Neural progenitor cell (in vitro differentiated cells): ENCODE measurements at regions not wholly inside any gene's neighbourhood (a gene's known extent, or its start where the extent isn't known, plus 50 kb on each side); places are given as distances from the start of the nearest gene placed in this dataset.

Experiments used
- DNase-seq: peaks from one replicate; pipeline ENCODE4 v3.0.0-alpha.2; 2016; ENCODE audit warnings: low spot score
- H2AFZ ChIP-seq: fragments of 200-600 bp; sonication (generic); replicated peaks from 2 replicates; pipeline ENCODE4 v1.6.1; 2016; ENCODE audit warnings: antibody characterized with exemption
- H3F3A ChIP-seq: fragments of 200-600 bp; sonication (generic); 2 replicates; pipeline ENCODE4 v1.6.1; 2016; ENCODE audit warnings: antibody characterized with exemption, low read depth
- H3K27ac ChIP-seq: fragments of 200-600 bp; sonication (generic); 2 replicates; pipeline ENCODE4 v1.5.1; 2016; ENCODE audit warnings: mild to moderate bottlenecking
- H3K27me3 ChIP-seq: fragments of 200-600 bp; sonication (generic); 2 replicates; pipeline ENCODE4 v1.6.1; 2016; ENCODE audit warnings: mild to moderate bottlenecking, moderate library complexity
- H3K36me3 ChIP-seq: fragments of 200-600 bp; sonication (generic); 2 replicates; pipeline ENCODE4 v1.5.1; 2016
- H3K4me1 ChIP-seq: fragments of 200-600 bp; sonication (generic); 2 replicates; pipeline ENCODE4 v1.6.1; 2016; ENCODE audit warnings: mixed run types
- H3K4me2 ChIP-seq: fragments of 200-600 bp; sonication (generic); 2 replicates; pipeline ENCODE4 v1.6.1; 2016
- H3K4me3 ChIP-seq: fragments of 200-600 bp; sonication (generic); 2 replicates; pipeline ENCODE4 v1.5.1; 2016
- H3K79me2 ChIP-seq: fragments of 200-600 bp; sonication (generic); 2 replicates; pipeline ENCODE4 v1.6.1; 2016; ENCODE audit warnings: low read depth
- H3K9ac ChIP-seq: fragments of 200-600 bp; sonication (generic); 2 replicates; pipeline ENCODE4 v1.6.1; 2016
- H3K9me3 ChIP-seq: fragments of 200-600 bp; sonication (generic); 2 replicates; pipeline ENCODE4 v1.5.1; 2016; ENCODE audit warnings: low read depth
- H4K20me1 ChIP-seq: fragments of 200-600 bp; sonication (generic); 2 replicates; pipeline ENCODE4 v1.6.1; 2016; ENCODE audit warnings: low read depth
- H3K27ac Mint-ChIP-seq: 3 replicates; pipeline ENCODE4 v1.8.0; 2021; ENCODE audit warnings: mixed read lengths
- H3K27me3 Mint-ChIP-seq: 2 replicates; pipeline ENCODE4 v1.8.0; 2022; ENCODE audit warnings: low read depth, mild to moderate bottlenecking, inconsistent platforms, moderate library complexity, mixed read lengths; ENCODE audit not compliant: insufficient read depth
- H3K36me3 Mint-ChIP-seq: 3 replicates; pipeline ENCODE4 v1.8.0; 2021; ENCODE audit warnings: mixed read lengths
- H3K4me1 Mint-ChIP-seq: 3 replicates; pipeline ENCODE4 v1.8.0; 2021; ENCODE audit warnings: mixed read lengths
- H3K4me3 Mint-ChIP-seq: 3 replicates; pipeline ENCODE4 v1.8.0; 2021; ENCODE audit warnings: mild to moderate bottlenecking, moderate library complexity, mixed read lengths
- H3K9me3 Mint-ChIP-seq: 3 replicates; pipeline ENCODE4 v1.8.0; 2020; ENCODE audit warnings: mixed read lengths
- EZH2 ChIP-seq: fragments of 200-600 bp; sonication (generic); IDR thresholded peaks from 2 replicates; pipeline ENCODE4 v1.6.1; 2017; ENCODE audit warnings: antibody characterized with exemption, mild to moderate bottlenecking, moderate library complexity
- EZH2phosphoT487 ChIP-seq: fragments of 200-600 bp; sonication (generic); IDR thresholded peaks from 2 replicates; pipeline ENCODE4 v1.6.1; 2017; ENCODE audit warnings: antibody characterized with exemption
- TF ChIP-seq, protein P1 (sequence below): fragments of 200-600 bp; sonication (generic); IDR thresholded peaks from 2 replicates; pipeline ENCODE4 v1.5.1; 2017; ENCODE audit warnings: antibody characterized with exemption, mild to moderate bottlenecking

DNA sequence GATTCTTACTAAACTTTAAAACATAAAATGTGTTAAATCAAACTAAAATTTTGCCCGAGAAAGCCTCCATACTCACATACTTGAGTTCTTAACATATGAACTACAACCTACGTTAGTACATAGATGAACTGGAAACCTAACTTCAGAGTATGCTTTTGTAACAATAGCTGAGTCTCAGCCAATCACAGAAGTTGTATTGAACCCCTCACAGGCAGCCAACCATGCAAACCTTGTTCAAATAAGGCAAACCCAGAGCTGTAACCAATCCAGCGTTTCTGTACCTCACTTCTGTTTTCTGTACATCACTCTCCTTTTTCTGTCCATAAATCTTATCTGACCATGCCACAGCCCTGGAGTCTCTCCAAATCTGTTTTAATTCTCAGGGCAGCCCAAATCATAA lies 157.3 kb upstream of the COL1A2 start:
- Histone ChIP-seq H4K20me1 (no peaks in the 10 kb centered on the region), H3K9ac (no peak overlapping the region), H3K4me2 (peak overlapping the region; percentile 51), H3K9me3 (no peaks in the 10 kb centered on the region), H3K27ac (no peak overlapping the region), H3F3A (peaks cover 16% of the 10 kb centered on the region), H3K36me3 (no peaks in the 10 kb centered on the region), H2AFZ (no peak overlapping the region), H3K79me2 (no peaks in the 10 kb centered on the region), H3K4me3 (no peak overlapping the region), H3K27me3 (peaks cover 76% of the 10 kb centered on the region), H3K4me1 (peaks cover 33% of the 10 kb centered on the region)
- Mint-ChIP-seq H3K27me3 (peaks cover 2% of the 10 kb centered on the region), H3K9me3 (peaks cover 3% of the 10 kb centered on the region), H3K4me3 (no peak overlapping the region), H3K36me3 (no peaks in the 10 kb centered on the region), H3K27ac (no peak overlapping the region), H3K4me1 (peaks cover 31% of the 10 kb centered on the region)
- peak; percentile 13 for DNase-seq
- no peak for TF ChIP-seq EZH2
- TF ChIP-seq, protein P1, sequence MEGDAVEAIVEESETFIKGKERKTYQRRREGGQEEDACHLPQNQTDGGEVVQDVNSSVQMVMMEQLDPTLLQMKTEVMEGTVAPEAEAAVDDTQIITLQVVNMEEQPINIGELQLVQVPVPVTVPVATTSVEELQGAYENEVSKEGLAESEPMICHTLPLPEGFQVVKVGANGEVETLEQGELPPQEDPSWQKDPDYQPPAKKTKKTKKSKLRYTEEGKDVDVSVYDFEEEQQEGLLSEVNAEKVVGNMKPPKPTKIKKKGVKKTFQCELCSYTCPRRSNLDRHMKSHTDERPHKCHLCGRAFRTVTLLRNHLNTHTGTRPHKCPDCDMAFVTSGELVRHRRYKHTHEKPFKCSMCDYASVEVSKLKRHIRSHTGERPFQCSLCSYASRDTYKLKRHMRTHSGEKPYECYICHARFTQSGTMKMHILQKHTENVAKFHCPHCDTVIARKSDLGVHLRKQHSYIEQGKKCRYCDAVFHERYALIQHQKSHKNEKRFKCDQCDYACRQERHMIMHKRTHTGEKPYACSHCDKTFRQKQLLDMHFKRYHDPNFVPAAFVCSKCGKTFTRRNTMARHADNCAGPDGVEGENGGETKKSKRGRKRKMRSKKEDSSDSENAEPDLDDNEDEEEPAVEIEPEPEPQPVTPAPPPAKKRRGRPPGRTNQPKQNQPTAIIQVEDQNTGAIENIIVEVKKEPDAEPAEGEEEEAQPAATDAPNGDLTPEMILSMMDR, result no peak
- TF ChIP-seq EZH2phosphoT487, result no peak

DNA sequence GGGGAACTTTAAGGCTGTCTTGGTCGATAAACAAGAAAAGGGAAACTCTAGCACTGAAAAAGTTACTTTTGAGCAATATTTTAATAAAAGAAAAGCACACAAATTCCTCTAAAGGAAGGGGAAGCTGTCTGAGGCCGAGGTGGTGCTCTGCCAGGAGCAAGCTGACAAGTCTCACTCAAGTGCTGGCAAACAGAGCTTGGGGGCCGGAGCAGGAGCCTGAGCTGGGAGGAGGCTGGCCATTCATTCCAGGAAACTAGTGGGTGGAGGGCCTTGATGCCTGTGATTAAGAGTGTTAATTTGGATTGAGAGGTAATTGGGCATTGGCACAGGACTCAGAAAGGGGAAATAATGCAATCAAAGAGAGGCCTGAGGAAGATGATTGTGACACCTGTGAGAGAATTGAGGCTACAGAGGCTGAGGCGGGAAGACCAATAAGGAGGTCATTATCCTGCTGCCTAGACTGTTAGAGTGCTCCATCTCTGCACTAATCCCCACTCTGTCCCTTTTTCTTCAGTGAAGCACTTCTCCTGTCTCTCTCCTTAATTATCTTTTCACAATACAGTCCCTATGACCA lies 154.9 kb upstream of the COL1A2 start:
- Histone ChIP-seq H3K4me2 (peak overlapping the region; percentile 52), H3F3A (peaks cover 16% of the 10 kb centered on the region), H3K9me3 (no peaks in the 10 kb centered on the region), H4K20me1 (no peaks in the 10 kb centered on the region), H3K27ac (peak overlapping the region; percentile 11), H2AFZ (no peak overlapping the region), H3K4me3 (no peak overlapping the region), H3K79me2 (no peaks in the 10 kb centered on the region), H3K27me3 (peaks cover 53% of the 10 kb centered on the region), H3K9ac (no peak overlapping the region), H3K4me1 (peaks cover 33% of the 10 kb centered on the region), H3K36me3 (no peaks in the 10 kb centered on the region)
- H3K27me3 Mint-ChIP-seq, result peaks cover 2% of the 10 kb centered on the region
- H3K4me1 Mint-ChIP-seq, result peaks cover 31% of the 10 kb centered on the region
- peak; percentile 46 for TF ChIP-seq EZH2phosphoT487
- TF ChIP-seq EZH2, result no peak
- H3K4me3 Mint-ChIP-seq, result no peak overlapping the region
- peak; percentile 80 for DNase-seq
- H3K27ac Mint-ChIP-seq, result peak overlapping the region; percentile 42
- no peaks in the 10 kb centered on the region for H3K9me3 Mint-ChIP-seq
- H3K36me3 Mint-ChIP-seq, result no peaks in the 10 kb centered on the region

DNA sequence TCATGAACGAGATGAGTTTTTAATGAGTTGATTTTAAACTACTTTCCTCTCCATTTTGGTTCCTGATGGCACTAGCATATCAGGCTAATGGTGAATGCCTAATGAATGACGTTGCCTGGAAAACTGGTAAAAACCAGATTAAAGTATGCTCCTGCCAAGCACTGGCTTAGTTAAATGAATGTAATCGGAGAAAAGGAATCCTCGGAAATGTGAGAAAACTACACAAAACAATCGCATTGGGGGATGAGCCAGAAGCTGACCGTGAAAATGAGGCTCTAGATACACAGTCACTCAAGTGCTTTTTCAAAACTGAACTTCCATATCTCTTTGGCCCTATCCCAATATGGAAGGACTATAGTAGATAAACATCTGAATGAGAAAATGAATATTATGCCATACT lies 153.8 kb upstream of the COL1A2 start:
- no peak for TF ChIP-seq EZH2
- TF ChIP-seq, protein P1, result no peak
- TF ChIP-seq EZH2phosphoT487, result no peak

GRCh38 chr7:94241402-94241925 lies 153.2 kb upstream of the COL1A2 start:
- Histone ChIP-seq H3K4me1 (peaks cover 33% of the 10 kb centered on the region), H3K27ac (no peak overlapping the region), H3K9me3 (no peaks in the 10 kb centered on the region), H3K79me2 (no peaks in the 10 kb centered on the region), H4K20me1 (no peaks in the 10 kb centered on the region), H3K4me2 (no peak overlapping the region), H3K36me3 (no peaks in the 10 kb centered on the region), H3K4me3 (no peak overlapping the region), H3F3A (peaks cover 16% of the 10 kb centered on the region), H3K27me3 (peaks cover 36% of the 10 kb centered on the region), H3K9ac (no peak overlapping the region), H2AFZ (no peak overlapping the region)
- TF ChIP-seq, protein P1, result no peak
- TF ChIP-seq EZH2phosphoT487 (no peak), EZH2 (no peak)
- H3K9me3 Mint-ChIP-seq, result no peaks in the 10 kb centered on the region
- no peak overlapping the region for H3K27ac Mint-ChIP-seq
- DNase-seq, result no peak
- peaks cover 32% of the 10 kb centered on the region for H3K4me1 Mint-ChIP-seq
- no peaks in the 10 kb centered on the region for H3K36me3 Mint-ChIP-seq
- H3K4me3 Mint-ChIP-seq, result no peak overlapping the region
- peaks cover 2% of the 10 kb centered on the region for H3K27me3 Mint-ChIP-seq

More for the DNA sequence above, 153.8 kb upstream of the COL1A2 start:
- H3K36me3 Mint-ChIP-seq, result no peaks in the 10 kb centered on the region
- Histone ChIP-seq H3K4me1 (peaks cover 33% of the 10 kb centered on the region), H4K20me1 (no peaks in the 10 kb centered on the region), H3K79me2 (no peaks in the 10 kb centered on the region), H3K9me3 (no peaks in the 10 kb centered on the region), H3K27me3 (peaks cover 41% of the 10 kb centered on the region), H3K4me2 (no peak overlapping the region), H3K36me3 (no peaks in the 10 kb centered on the region), H3F3A (peaks cover 16% of the 10 kb centered on the region), H3K4me3 (no peak overlapping the region), H2AFZ (no peak overlapping the region), H3K27ac (no peak overlapping the region), H3K9ac (no peak overlapping the region)
- H3K4me1 Mint-ChIP-seq, result peaks cover 31% of the 10 kb centered on the region
- peak overlapping the region; percentile 63 for H3K27ac Mint-ChIP-seq
- no peak for DNase-seq
- H3K27me3 Mint-ChIP-seq, result peaks cover 2% of the 10 kb centered on the region
- no peaks in the 10 kb centered on the region for H3K9me3 Mint-ChIP-seq
- H3K4me3 Mint-ChIP-seq, result no peak overlapping the region
